ENCODE measurements at regions not wholly inside any gene's neighbourhood (a gene's known extent, or its start where the extent isn't known, plus 50 kb on each side); places are given as distances from the start of the nearest gene placed in this dataset.

DNA sequence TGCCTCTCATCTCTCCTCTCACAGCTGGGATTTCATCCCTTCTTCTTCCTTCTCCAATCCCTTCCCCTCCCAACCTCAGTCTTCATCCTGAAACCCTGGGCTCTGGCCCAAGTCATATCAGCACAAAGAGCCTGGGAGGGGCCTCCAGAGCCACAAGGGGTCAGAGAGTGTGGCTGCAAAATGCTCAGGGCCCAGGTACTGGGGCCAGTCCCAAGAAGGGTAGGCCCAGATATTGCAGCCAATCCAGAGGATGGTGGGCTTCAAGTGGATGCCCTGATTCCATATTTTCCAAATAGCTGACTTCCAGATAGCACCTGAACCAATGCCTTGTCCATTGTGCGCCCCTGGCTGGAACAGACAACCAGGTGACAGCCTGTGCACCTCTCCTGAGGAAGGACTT is 193.9 kb downstream of the MED10 start:
- TF ChIP-seq POLR2A (IDR thresholded peaks at IDR 0.05) (no peak), CTCF (IDR thresholded peaks at IDR 0.05) (no peak)
